A549 (cell line): ENCODE measurements at regions not wholly inside any gene's neighbourhood (a gene's known extent, or its start where the extent isn't known, plus 50 kb on each side); places are given as distances from the start of the nearest gene placed in this dataset.

Experiments
- ATAC-seq, 2 experiments: fragments of 200-7000 bp in 1 of 2; fragments of >200 bp in 1 of 2; cut with Nextera tagmentation in 1 of 2; cut with Tn5 transposase in 1 of 2; 3 replicates each; pipeline versions ENCODE4 v1.8.0 to v1.9.1; 2018 to 2020; ENCODE audit warnings: mild to moderate bottlenecking in 1 of 2, moderate library complexity in 1 of 2
- CTCF ChIA-PET: fragments of 300-600 bp; sonication (Branson Sonifier 250); formaldehyde crosslinking; extraction: SDS; loops from one replicate; lab custom pipeline; 2021; ENCODE audit warnings: antibody characterized with exemption, inconsistent platforms; lab: Yijun Ruan, JAX
- POLR2A ChIA-PET: fragments of 350-600 bp; formaldehyde crosslinking; extraction: SDS; loops from one replicate; lab custom pipeline; 2021; ENCODE audit warnings: antibody characterized with exemption, inconsistent platforms; lab: Yijun Ruan, JAX
- DNase-seq, 2 experiments: peaks; one replicate each; pipeline versions ENCODE4 v3.0.0 to v3.0.0-alpha.2; 2011 to 2016; ENCODE audit warnings: low read depth in 1 of 2, low spot score in 1 of 2
- FAIRE-seq: peaks from 2 replicates; lab custom pipeline; 2011; peaks lifted over from hg19 to GRCh38; lab: Jason Lieb, UNC
- H3K27ac ChIP-seq, 2 experiments: fragments of >200 bp; sonication (Bioruptor Twin); formaldehyde crosslinking; 3 replicates each; pipeline ENCODE4 v1.5.1; 2016 to 2017
- H3K4me1 ChIP-seq: fragments of >200 bp; sonication (Bioruptor Twin); formaldehyde crosslinking; 3 replicates; pipeline ENCODE4 v1.6.1; 2016
- H3K4me2 ChIP-seq: fragments of >200 bp; sonication (Bioruptor Twin); formaldehyde crosslinking; 3 replicates; pipeline ENCODE4 v1.6.1; 2016
- H3K4me3 ChIP-seq: fragments of >200 bp; sonication (Bioruptor Twin); formaldehyde crosslinking; 3 replicates; pipeline ENCODE4 v1.5.1; 2016
- H3K9me3 ChIP-seq: fragments of >200 bp; sonication (Bioruptor Twin); formaldehyde crosslinking; 3 replicates; pipeline ENCODE4 v1.6.1; 2016
- EHMT2 ChIP-seq: fragments of 200-600 bp; sonication (generic); IDR thresholded peaks from 2 replicates; pipeline ENCODE4 v1.6.1; 2016; ENCODE audit warnings: antibody characterized with exemption, low read depth, mild to moderate bottlenecking, moderate library complexity
- EP300 ChIP-seq, 2 experiments: fragments of >200 bp; sonication (Bioruptor Twin); formaldehyde crosslinking; IDR thresholded peaks; 2 replicates in 1 of 2; 3 replicates in 1 of 2; pipeline ENCODE4 v1.6.1; 2016 to 2017
- ESRRA ChIP-seq: fragments of 150-350 bp; IDR thresholded peaks from 2 replicates; pipeline ENCODE4 v1.6.1; 2014; ENCODE audit warnings: mild to moderate bottlenecking, low read length, borderline replicate concordance
- FOSL2 ChIP-seq, 2 experiments: fragments of 450-650 bp in 1 of 2; fragments of >200 bp in 1 of 2; sonication (Bioruptor Twin) in 1 of 2; formaldehyde crosslinking; IDR thresholded peaks; 2 replicates each; pipeline versions ENCODE4 v1.5.0 to v1.6.1; 2016 to 2020; ENCODE audit warnings: mild to moderate bottlenecking in 1 of 2, moderate library complexity in 1 of 2
- HDAC2 ChIP-seq: fragments of 200-600 bp; sonication (generic); IDR thresholded peaks from 2 replicates; pipeline ENCODE4 v1.6.1; 2016
- HOXA7 ChIP-seq: fragments of 250-450 bp; sonication (Bioruptor Pico); IDR thresholded peaks from 2 replicates; pipeline ENCODE4 v1.5.0; 2020; ENCODE audit warnings: mild to moderate bottlenecking, moderate library complexity
- KDM1A ChIP-seq: fragments of 200-600 bp; sonication (generic); IDR thresholded peaks from 2 replicates; pipeline ENCODE4 v1.6.1; 2016; ENCODE audit warnings: low read depth, mild to moderate bottlenecking
- KDM5A ChIP-seq: fragments of 200-600 bp; sonication (generic); IDR thresholded peaks from 2 replicates; pipeline ENCODE4 v1.6.1; 2016; ENCODE audit warnings: antibody characterized with exemption, mild to moderate bottlenecking
- MAZ ChIP-seq: fragments of 150-350 bp; IDR thresholded peaks from 2 replicates; pipeline ENCODE4 v1.6.1; 2014; ENCODE audit warnings: antibody characterized with exemption, low read depth, low read length, borderline replicate concordance
- RAD21 ChIP-seq, 2 experiments: fragments of >200 bp in 1 of 2; sonication (Bioruptor Twin) in 1 of 2; formaldehyde crosslinking in 1 of 2; IDR thresholded peaks in 1 of 2; conservative IDR thresholded peaks in 1 of 2; 2 replicates in 1 of 2; 3 replicates in 1 of 2; pipeline ENCODE4 v1.6.1; 2012 to 2018; ENCODE audit warnings: inconsistent platforms in 1 of 2
- RFX5 ChIP-seq: fragments of 450-650 bp; IDR thresholded peaks from 2 replicates; pipeline ENCODE4 v1.7.1; 2014; ENCODE audit warnings: antibody characterized with exemption, mild to moderate bottlenecking, moderate library complexity
- SREBF2 ChIP-seq: fragments of 450-650 bp; IDR thresholded peaks from 2 replicates; pipeline ENCODE4 v1.6.1; 2014; ENCODE audit warnings: mild to moderate bottlenecking, moderate library complexity
- TFCP2L1 ChIP-seq: fragments of 250-450 bp; sonication (Bioruptor Pico); IDR thresholded peaks from 2 replicates; pipeline ENCODE4 v1.5.0; 2021; ENCODE audit warnings: mild to moderate bottlenecking
- ZNF302 ChIP-seq: fragments of 250-450 bp; sonication (Bioruptor Pico); IDR thresholded peaks from 2 replicates; pipeline ENCODE4 v1.9.0; 2021; ENCODE audit warnings: inconsistent platforms, mild to moderate bottlenecking, moderate library complexity
- ZSCAN20 ChIP-seq: fragments of 250-450 bp; sonication (Bioruptor Pico); IDR thresholded peaks from 2 replicates; pipeline ENCODE4 v1.8.0; 2022; ENCODE audit warnings: mild to moderate bottlenecking, moderate library complexity
- whole genome bisulfite sequencing: methylation state at CpG from one replicate; pipeline ENCODE4 v1.1.6; 2017; ENCODE audit errors: missing lambda C conversion rate; 5-methylcytosine and 5-hydroxymethylcytosine counted together
- TF ChIP-seq, protein P1 (sequence below): fragments of >200 bp; sonication (Bioruptor Twin); formaldehyde crosslinking; IDR thresholded peaks from 3 replicates; pipeline ENCODE4 v1.5.1; 2016
- TF ChIP-seq, protein P2 (sequence below): fragments of 150-350 bp; IDR thresholded peaks from 2 replicates; pipeline ENCODE4 v1.6.1; 2014; ENCODE audit warnings: low read depth, mild to moderate bottlenecking, low read length
- TF ChIP-seq, protein P3 (sequence below): fragments of >200 bp; sonication (Bioruptor Twin); formaldehyde crosslinking; IDR thresholded peaks from 3 replicates; pipeline ENCODE4 v1.6.1; 2016
- TF ChIP-seq, protein P4 (sequence below): IDR thresholded peaks from 2 replicates; pipeline ENCODE4 v1.6.1; 2012
- TF ChIP-seq, protein P5 (sequence below): IDR thresholded peaks from 2 replicates; pipeline ENCODE4 v1.6.1; 2012
- TF ChIP-seq, protein P6 (sequence below): IDR thresholded peaks from 2 replicates; pipeline ENCODE4 v1.6.1; 2012; ENCODE audit warnings: low read depth, borderline replicate concordance
- TF ChIP-seq, protein P7 (sequence below): fragments of 450-650 bp; IDR thresholded peaks from 2 replicates; pipeline ENCODE4 v1.6.1; 2014; ENCODE audit warnings: antibody characterized with exemption
- TF ChIP-seq, protein P8 (sequence below): fragments of 250-450 bp; sonication (Bioruptor Pico); IDR thresholded peaks from 2 replicates; pipeline ENCODE4 v1.5.0; 2020; ENCODE audit warnings: low read depth, mild to moderate bottlenecking, moderate library complexity
- TF ChIP-seq, protein P9 (sequence below): fragments of >200 bp; sonication (Bioruptor Twin); formaldehyde crosslinking; IDR thresholded peaks from 2 replicates; pipeline ENCODE4 v1.6.1; 2016

DNA sequence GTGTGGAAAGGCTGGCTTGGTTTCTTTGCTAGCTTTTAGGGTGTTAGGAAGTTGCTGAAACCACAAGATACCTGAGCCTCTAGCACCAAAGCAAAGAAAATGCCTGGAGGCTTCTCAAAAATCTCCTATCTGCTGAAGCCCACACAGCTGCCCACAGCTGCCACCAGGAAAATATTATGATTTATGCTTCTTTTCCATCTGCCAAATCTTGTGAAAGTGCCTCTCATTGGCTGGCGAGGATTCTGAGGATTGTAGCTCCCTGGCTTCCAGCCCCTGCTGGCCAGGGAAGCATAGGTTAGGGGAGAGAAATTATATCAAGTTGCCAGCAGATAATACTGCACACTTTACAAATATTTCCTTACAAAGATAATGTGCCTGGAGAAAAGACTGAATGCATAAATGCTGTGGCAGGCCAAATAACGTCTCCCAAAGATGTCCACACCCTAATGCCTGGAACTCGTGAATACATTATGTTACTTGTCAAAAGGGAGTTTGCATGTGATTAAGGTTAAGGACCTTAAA lies 98.4 kb downstream of the MRPL14 start (continued):
- TF ChIP-seq, protein P1, sequence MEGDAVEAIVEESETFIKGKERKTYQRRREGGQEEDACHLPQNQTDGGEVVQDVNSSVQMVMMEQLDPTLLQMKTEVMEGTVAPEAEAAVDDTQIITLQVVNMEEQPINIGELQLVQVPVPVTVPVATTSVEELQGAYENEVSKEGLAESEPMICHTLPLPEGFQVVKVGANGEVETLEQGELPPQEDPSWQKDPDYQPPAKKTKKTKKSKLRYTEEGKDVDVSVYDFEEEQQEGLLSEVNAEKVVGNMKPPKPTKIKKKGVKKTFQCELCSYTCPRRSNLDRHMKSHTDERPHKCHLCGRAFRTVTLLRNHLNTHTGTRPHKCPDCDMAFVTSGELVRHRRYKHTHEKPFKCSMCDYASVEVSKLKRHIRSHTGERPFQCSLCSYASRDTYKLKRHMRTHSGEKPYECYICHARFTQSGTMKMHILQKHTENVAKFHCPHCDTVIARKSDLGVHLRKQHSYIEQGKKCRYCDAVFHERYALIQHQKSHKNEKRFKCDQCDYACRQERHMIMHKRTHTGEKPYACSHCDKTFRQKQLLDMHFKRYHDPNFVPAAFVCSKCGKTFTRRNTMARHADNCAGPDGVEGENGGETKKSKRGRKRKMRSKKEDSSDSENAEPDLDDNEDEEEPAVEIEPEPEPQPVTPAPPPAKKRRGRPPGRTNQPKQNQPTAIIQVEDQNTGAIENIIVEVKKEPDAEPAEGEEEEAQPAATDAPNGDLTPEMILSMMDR: no peak

DNA sequence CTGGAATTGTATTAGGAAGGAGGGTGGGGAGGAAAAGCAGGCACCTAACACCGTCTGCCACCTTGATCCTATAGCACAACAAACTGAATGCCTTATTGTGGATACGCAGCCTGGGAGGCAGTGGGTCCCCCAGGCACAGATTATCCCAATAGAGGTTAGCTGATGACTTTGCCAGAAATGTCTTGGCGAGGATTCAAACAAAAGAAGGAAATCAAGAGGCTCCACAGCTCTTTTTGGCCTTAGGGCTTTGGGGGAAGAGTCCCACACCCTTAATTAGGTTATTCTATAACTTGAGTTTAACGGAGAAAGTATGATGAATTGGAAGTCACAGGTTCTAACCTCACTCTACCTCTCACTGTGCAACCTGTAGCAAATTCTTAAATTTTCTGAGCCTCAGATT lies 102.0 kb downstream of the MRPL14 start:
- no peak for ATAC-seq
- Histone ChIP-seq H3K4me2 (peak overlapping the region; percentile 41; the same call in 2 of the 3 replicates), H3K4me1 (peaks cover 24% of the 10 kb centered on the region), H3K27ac (peak overlapping the region; percentile 54 to 81; a peak in 4 of 6 replicates)
- WGBS: 59% methylated on average over 4 of the region's 4 CpGs
- TF ChIP-seq RAD21 (conservative IDR thresholded peaks at IDR 0.05 in 1 of 2, IDR thresholded peaks at IDR 0.05 in 1 of 2) (no peak), ZSCAN20 (CRISPR knock-in tag) (no peak), EP300 (IDR thresholded peaks at IDR 0.05) (no peak), ESRRA (no peak), KDM1A (no peak), MAZ (no peak), EHMT2 (no peak), ZNF302 (CRISPR knock-in tag) (no peak), KDM5A (no peak)
- TF ChIP-seq, protein P2, sequence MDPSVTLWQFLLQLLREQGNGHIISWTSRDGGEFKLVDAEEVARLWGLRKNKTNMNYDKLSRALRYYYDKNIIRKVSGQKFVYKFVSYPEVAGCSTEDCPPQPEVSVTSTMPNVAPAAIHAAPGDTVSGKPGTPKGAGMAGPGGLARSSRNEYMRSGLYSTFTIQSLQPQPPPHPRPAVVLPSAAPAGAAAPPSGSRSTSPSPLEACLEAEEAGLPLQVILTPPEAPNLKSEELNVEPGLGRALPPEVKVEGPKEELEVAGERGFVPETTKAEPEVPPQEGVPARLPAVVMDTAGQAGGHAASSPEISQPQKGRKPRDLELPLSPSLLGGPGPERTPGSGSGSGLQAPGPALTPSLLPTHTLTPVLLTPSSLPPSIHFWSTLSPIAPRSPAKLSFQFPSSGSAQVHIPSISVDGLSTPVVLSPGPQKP: no peak
- TF ChIP-seq, protein P3, sequence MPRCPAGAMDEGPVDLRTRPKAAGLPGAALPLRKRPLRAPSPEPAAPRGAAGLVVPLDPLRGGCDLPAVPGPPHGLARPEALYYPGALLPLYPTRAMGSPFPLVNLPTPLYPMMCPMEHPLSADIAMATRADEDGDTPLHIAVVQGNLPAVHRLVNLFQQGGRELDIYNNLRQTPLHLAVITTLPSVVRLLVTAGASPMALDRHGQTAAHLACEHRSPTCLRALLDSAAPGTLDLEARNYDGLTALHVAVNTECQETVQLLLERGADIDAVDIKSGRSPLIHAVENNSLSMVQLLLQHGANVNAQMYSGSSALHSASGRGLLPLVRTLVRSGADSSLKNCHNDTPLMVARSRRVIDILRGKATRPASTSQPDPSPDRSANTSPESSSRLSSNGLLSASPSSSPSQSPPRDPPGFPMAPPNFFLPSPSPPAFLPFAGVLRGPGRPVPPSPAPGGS: no peak
- TF ChIP-seq, protein P4, sequence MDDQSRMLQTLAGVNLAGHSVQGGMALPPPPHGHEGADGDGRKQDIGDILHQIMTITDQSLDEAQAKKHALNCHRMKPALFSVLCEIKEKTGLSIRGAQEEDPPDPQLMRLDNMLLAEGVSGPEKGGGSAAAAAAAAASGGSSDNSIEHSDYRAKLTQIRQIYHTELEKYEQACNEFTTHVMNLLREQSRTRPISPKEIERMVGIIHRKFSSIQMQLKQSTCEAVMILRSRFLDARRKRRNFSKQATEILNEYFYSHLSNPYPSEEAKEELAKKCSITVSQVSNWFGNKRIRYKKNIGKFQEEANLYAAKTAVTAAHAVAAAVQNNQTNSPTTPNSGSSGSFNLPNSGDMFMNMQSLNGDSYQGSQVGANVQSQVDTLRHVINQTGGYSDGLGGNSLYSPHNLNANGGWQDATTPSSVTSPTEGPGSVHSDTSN: no peak
- TF ChIP-seq, protein P5, sequence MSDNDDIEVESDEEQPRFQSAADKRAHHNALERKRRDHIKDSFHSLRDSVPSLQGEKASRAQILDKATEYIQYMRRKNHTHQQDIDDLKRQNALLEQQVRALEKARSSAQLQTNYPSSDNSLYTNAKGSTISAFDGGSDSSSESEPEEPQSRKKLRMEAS: no peak
- TF ChIP-seq, protein P6, sequence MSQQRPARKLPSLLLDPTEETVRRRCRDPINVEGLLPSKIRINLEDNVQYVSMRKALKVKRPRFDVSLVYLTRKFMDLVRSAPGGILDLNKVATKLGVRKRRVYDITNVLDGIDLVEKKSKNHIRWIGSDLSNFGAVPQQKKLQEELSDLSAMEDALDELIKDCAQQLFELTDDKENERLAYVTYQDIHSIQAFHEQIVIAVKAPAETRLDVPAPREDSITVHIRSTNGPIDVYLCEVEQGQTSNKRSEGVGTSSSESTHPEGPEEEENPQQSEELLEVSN: no peak
- TF ChIP-seq, all 56 proteins: peak for 0
- no peak for FAIRE-seq
- ChIA-PET POLR2A (no interaction called here), CTCF (interaction anchor here (3.2 kb wide), 1 partner anchor 49 kb away, joined by 10 read pairs; no protein-coding TSS in a partner anchor)
- no peak for DNase-seq
- Histone ChIP-seq H3K9me3 (no peaks in the 10 kb centered on the region), H3K4me3 (no peak overlapping the region)

DNA sequence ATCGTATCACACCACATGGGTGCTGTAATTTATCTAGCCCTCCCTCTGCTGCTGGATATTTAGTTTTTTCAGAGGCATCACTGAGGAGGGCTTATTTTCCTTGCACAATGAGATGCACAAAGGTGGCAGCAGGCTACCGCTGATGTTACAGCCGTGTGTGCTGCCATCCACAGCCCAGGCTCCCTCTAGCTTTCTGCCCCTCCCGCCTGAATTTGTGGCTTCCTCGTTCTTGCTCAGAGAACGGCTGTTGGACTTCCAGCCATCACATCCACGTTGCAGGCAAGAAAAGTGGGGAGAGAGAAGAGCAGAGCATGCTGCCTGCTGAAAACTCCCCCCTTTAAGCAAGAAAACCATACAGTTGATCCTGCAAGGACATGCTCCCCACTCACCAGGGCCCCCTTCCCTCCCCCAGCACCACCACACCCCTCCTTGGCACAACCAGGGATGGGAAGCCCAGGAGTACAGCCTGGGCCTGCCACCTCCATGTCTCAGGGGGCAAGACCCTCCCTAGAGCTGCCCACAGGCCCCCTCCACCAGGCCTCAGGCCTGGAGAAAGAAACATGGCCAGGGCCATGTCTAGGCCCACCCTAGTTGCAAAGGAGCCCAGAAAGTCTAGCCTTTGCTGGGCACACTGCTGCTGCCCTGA lies 102.6 kb downstream of the MRPL14 start:
- WGBS: 86% methylated on average over 6 of the region's 7 CpGs
- Histone ChIP-seq H3K9me3 (no peaks in the 10 kb centered on the region), H3K4me1 (peaks cover 24% of the 10 kb centered on the region), H3K4me3 (no peak overlapping the region), H3K27ac (peak overlapping the region; percentile 54 to 81; a peak in 4 of 6 replicates), H3K4me2 (peak overlapping the region; percentile 41; the same call in 1 of the 3 replicates)
- FAIRE-seq (no peak), DNase-seq (no peak), ATAC-seq (no peak)
- CTCF ChIA-PET: interaction anchor here (3.2 kb wide), 1 partner anchor 49 kb away, joined by 10 read pairs; no protein-coding TSS in a partner anchor
- POLR2A ChIA-PET: no interaction called here
- TF ChIP-seq SREBF2 (no peak), HOXA7 (CRISPR knock-in tag) (no peak), HDAC2 (no peak), RAD21 (conservative IDR thresholded peaks at IDR 0.05 in 1 of 2, IDR thresholded peaks at IDR 0.05 in 1 of 2) (no peak), KDM1A (no peak), TFCP2L1 (CRISPR knock-in tag) (no peak), RFX5 (no peak), FOSL2 (IDR thresholded peaks at IDR 0.05) (no peak), FOSL2 (CRISPR knock-in tag; IDR thresholded peaks at IDR 0.05) (no peak)
- TF ChIP-seq, protein P7, sequence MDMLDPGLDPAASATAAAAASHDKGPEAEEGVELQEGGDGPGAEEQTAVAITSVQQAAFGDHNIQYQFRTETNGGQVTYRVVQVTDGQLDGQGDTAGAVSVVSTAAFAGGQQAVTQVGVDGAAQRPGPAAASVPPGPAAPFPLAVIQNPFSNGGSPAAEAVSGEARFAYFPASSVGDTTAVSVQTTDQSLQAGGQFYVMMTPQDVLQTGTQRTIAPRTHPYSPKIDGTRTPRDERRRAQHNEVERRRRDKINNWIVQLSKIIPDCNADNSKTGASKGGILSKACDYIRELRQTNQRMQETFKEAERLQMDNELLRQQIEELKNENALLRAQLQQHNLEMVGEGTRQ: no peak
- TF ChIP-seq, protein P6: no peak
- TF ChIP-seq, protein P8, sequence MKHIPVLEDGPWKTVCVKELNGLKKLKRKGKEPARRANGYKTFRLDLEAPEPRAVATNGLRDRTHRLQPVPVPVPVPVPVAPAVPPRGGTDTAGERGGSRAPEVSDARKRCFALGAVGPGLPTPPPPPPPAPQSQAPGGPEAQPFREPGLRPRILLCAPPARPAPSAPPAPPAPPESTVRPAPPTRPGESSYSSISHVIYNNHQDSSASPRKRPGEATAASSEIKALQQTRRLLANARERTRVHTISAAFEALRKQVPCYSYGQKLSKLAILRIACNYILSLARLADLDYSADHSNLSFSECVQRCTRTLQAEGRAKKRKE: no peak
- TF ChIP-seq, protein P9, sequence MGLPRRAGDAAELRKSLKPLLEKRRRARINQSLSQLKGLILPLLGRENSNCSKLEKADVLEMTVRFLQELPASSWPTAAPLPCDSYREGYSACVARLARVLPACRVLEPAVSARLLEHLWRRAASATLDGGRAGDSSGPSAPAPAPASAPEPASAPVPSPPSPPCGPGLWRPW: no peak
